ENCODE measurements at regions not wholly inside any gene's neighbourhood (a gene's known extent, or its start where the extent isn't known, plus 50 kb on each side); places are given as distances from the start of the nearest gene placed in this dataset.

- TF ChIP-seq SREBF2 (IDR thresholded peaks at IDR 0.05) (no peak), MYC (IDR thresholded peaks at IDR 0.05; ENCODE audit: borderline replicate concordance, low read length) (no peak), MAFK (IDR thresholded peaks at IDR 0.05; ENCODE audit: partially characterized antibody) (no peak), ATOH8 (CRISPR knock-in tag; IDR thresholded peaks at IDR 0.05; ENCODE audit: low read depth) (no peak)
Measured at GRCh38 chr14:42229976-42230375, 623.3 kb downstream of the LRFN5 start.
